ENCODE measurements at regions not wholly inside any gene's neighbourhood (a gene's known extent, or its start where the extent isn't known, plus 50 kb on each side); places are given as distances from the start of the nearest gene placed in this dataset.

DNA sequence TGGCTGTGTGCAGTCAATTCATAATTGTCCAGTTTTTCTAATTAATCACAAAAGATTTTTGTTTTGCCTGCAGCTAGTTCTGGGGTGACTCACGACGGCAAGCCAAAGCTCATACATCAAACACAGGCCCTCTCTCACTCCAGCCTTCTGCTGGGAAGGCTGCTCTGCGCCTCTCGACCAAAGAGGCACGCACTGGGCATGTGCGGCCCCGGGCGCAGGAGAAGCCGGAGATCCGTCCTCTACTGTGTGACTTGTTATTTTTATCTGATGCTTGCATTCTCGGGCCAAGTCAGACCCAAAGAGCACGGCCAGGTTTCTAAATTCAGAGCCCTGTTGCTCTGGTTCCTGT lies 98.5 kb downstream of the TFAP2A start:
- CTCF ChIA-PET, result no interaction called here
- Histone ChIP-seq H3K27ac (ENCODE audit: insufficient read depth, low read length) (no peak overlapping the region), H2AFZ (replicated peaks; ENCODE audit: low read length, poor library complexity) (peak overlapping the region; percentile 13), H3K79me1 (ENCODE audit: low read depth in 1 of 2, low read length in 2 of 2) (no peaks in the 10 kb centered on the region), H3K4me1 (ENCODE audit: control insufficient read depth, insufficient read depth, low read length) (no peaks in the 10 kb centered on the region), H3K56ac (ENCODE audit: extremely low read depth, insufficient read depth, low read length) (peak overlapping the region; percentile 46; the same call in 1 of the 2 replicates), H3K27me3 (ENCODE audit: control insufficient read depth, insufficient read depth, low read length) (no peaks in the 10 kb centered on the region), H2BK20ac (ENCODE audit: low read depth, low read length) (peak overlapping the region; percentile 76), H3K18ac (ENCODE audit: low read depth, low read length) (no peak overlapping the region), H2BK15ac (ENCODE audit: low read depth, low read length) (no peak overlapping the region), H3K9ac (ENCODE audit: low read depth, low read length) (no peak overlapping the region), H4K20me1 (ENCODE audit: insufficient read depth, low read length) (no peaks in the 10 kb centered on the region), H3K23ac (ENCODE audit: low read depth, low read length) (no peak overlapping the region), H3K9me3 (ENCODE audit: control insufficient read depth, insufficient read depth, low read length) (peaks cover 10% of the 10 kb centered on the region; the same call in 1 of the 2 replicates), H4K8ac (ENCODE audit: low read depth in 2 of 2, low read length in 2 of 2) (peak overlapping the region in 1 of 2 experiments; percentile 46; a peak in 2 of 4 replicates), H4K91ac (ENCODE audit: insufficient read depth, low read depth, low read length) (peak overlapping the region; percentile 32; the same call in 1 of the 2 replicates), H2AK9ac (replicated peaks; ENCODE audit: low read depth, low read length, poor library complexity) (no peak overlapping the region), H3K4me3 (ENCODE audit: insufficient read depth, low read depth, low read length) (no peak overlapping the region), H2BK5ac (ENCODE audit: low read depth, low read length, poor library complexity, severe bottlenecking) (peak overlapping the region; percentile 28), H2BK120ac (ENCODE audit: low read depth, low read length) (peak overlapping the region; percentile 79; the same call in 1 of the 2 replicates), H3K14ac (replicated peaks; ENCODE audit: low read depth, low read length) (no peak overlapping the region), H3K4ac (ENCODE audit: low read depth, low read length) (no peak overlapping the region), H3K4me2 (ENCODE audit: low read depth, low read length) (peak overlapping the region; percentile 70), H4K5ac (ENCODE audit: low read depth, low read length) (no peak overlapping the region), H3K9me1 (ENCODE audit: insufficient read depth, low read length) (no peaks in the 10 kb centered on the region), H3K36me3 (ENCODE audit: control insufficient read depth, insufficient read depth, low read length) (no peaks in the 10 kb centered on the region), H2AK5ac (ENCODE audit: low read depth, low read length) (no peak overlapping the region)
- no TSS peak for BruUV-seq (replicated peaks)
- WGBS, 2 experiments (ENCODE audit: extremely low coverage in 2 of 2, insufficient read length in 1 of 2), result 0% methylated on average over 1 of the region's 12 CpGs; no CpG with 5 or more reads in 1 of the 2 experiments
- DNase-seq (peak; percentile 72), ATAC-seq (ENCODE audit: low read depth) (peak; percentile 98)
- TF ChIP-seq, protein P1, sequence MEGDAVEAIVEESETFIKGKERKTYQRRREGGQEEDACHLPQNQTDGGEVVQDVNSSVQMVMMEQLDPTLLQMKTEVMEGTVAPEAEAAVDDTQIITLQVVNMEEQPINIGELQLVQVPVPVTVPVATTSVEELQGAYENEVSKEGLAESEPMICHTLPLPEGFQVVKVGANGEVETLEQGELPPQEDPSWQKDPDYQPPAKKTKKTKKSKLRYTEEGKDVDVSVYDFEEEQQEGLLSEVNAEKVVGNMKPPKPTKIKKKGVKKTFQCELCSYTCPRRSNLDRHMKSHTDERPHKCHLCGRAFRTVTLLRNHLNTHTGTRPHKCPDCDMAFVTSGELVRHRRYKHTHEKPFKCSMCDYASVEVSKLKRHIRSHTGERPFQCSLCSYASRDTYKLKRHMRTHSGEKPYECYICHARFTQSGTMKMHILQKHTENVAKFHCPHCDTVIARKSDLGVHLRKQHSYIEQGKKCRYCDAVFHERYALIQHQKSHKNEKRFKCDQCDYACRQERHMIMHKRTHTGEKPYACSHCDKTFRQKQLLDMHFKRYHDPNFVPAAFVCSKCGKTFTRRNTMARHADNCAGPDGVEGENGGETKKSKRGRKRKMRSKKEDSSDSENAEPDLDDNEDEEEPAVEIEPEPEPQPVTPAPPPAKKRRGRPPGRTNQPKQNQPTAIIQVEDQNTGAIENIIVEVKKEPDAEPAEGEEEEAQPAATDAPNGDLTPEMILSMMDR (conservative IDR thresholded peaks at IDR 0.05; ENCODE audit: low read depth, low read length), result no peak
- TF ChIP-seq BHLHE40 (IDR thresholded peaks at IDR 0.05; ENCODE audit: low read depth, low read length), result 0 out of 2 replicates have a peak, but pooled peaks have one; percentile 12
- no peak for TF ChIP-seq MAFK (IDR thresholded peaks at IDR 0.05; ENCODE audit: low read depth, low read length)
- TF ChIP-seq, protein P2, sequence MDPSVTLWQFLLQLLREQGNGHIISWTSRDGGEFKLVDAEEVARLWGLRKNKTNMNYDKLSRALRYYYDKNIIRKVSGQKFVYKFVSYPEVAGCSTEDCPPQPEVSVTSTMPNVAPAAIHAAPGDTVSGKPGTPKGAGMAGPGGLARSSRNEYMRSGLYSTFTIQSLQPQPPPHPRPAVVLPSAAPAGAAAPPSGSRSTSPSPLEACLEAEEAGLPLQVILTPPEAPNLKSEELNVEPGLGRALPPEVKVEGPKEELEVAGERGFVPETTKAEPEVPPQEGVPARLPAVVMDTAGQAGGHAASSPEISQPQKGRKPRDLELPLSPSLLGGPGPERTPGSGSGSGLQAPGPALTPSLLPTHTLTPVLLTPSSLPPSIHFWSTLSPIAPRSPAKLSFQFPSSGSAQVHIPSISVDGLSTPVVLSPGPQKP (IDR thresholded peaks at IDR 0.05; ENCODE audit: borderline replicate concordance, low read depth, low read length), result no peak
- no peak for TF ChIP-seq NFE2L2 (IDR thresholded peaks at IDR 0.05; ENCODE audit: low read depth, low read length)
- no peak for TF ChIP-seq SMC3 (IDR thresholded peaks at IDR 0.05; ENCODE audit: low read depth, low read length)
- TF ChIP-seq CEBPB (IDR thresholded peaks at IDR 0.05; ENCODE audit: low read depth, low read length), result no peak
- TF ChIP-seq RAD21 (IDR thresholded peaks at IDR 0.05; ENCODE audit: low read length), result no peak
- TF ChIP-seq, protein P3, sequence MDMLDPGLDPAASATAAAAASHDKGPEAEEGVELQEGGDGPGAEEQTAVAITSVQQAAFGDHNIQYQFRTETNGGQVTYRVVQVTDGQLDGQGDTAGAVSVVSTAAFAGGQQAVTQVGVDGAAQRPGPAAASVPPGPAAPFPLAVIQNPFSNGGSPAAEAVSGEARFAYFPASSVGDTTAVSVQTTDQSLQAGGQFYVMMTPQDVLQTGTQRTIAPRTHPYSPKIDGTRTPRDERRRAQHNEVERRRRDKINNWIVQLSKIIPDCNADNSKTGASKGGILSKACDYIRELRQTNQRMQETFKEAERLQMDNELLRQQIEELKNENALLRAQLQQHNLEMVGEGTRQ (IDR thresholded peaks at IDR 0.05; ENCODE audit: low read depth, low read length), result no peak
- no peak for TF ChIP-seq MAZ (IDR thresholded peaks at IDR 0.05; ENCODE audit: borderline replicate concordance, low read depth, low read length)
- TF ChIP-seq RCOR1 (IDR thresholded peaks at IDR 0.05; ENCODE audit: insufficient replicate concordance, low read length), result no peak
- peak; percentile 8; the same call in 1 of the 2 replicates for TF ChIP-seq FOS (IDR thresholded peaks at IDR 0.05; ENCODE audit: low read depth, low read length)
- TF ChIP-seq POLR2A (IDR thresholded peaks at IDR 0.05; ENCODE audit: low read depth, low read length), result no peak
- TF ChIP-seq CHD1 (IDR thresholded peaks at IDR 0.05; ENCODE audit: low read depth, low read length), result no peak
- TF ChIP-seq MXI1 (IDR thresholded peaks at IDR 0.05; ENCODE audit: borderline replicate concordance, low read depth, low read length), result no peak
- in situ Hi-C loops (cut with MboI; ENCODE audit: low sequenced_read_pairs) (no loop called here), dilution Hi-C loops (cut with HindIII; ENCODE audit: low sequenced_read_pairs, unreplicated experiment) (no loop called here), intact Hi-C loops (cut with micrococcal nuclease) (loop anchor here (5.0 kb wide), 1 partner anchor 86 kb away; no protein-coding TSS in a partner anchor)
- POLR2A ChIA-PET (ENCODE audit: unreplicated experiment), result interaction anchor here (0.6 to 0.7 kb wide), 2 partner anchors 123 to 655 kb away, joined by 3 to 5 read pairs; no protein-coding TSS in a partner anchor
